BJ (cell line): ENCODE measurements at regions not wholly inside any gene's neighbourhood (a gene's known extent, or its start where the extent isn't known, plus 50 kb on each side); places are given as distances from the start of the nearest gene placed in this dataset.
"Not testable (repeated sequence)": the region's sequence is repeated elsewhere in the genome, so short reads cannot be mapped to it uniquely, and the experiment has no call there.

Source experiments
- CTCF ChIA-PET: fragments of 350-600 bp; formaldehyde crosslinking; extraction: SDS; loops from one replicate; lab custom pipeline; 2021; ENCODE audit warnings: antibody characterized with exemption, inconsistent platforms; lab: Yijun Ruan, JAX
- POLR2A ChIA-PET: fragments of 300-600 bp; sonication (Branson Sonifier 250); formaldehyde crosslinking; extraction: SDS; loops from one replicate; lab custom pipeline; 2021; ENCODE audit warnings: antibody characterized with exemption; lab: Charles Lee
- DNase-seq: peaks from one replicate; pipeline ENCODE4 v3.0.0-alpha.2; 2011; ENCODE audit warnings: low read depth
- H3K27me3 ChIP-seq: 2 replicates; pipeline ENCODE4 v1.6.0; 2011; ENCODE audit warnings: low read length; ENCODE audit not compliant: control insufficient read depth, insufficient read depth
- H3K36me3 ChIP-seq: 2 replicates; pipeline ENCODE4 v1.5.1; 2011; ENCODE audit warnings: low read length; ENCODE audit not compliant: control insufficient read depth, insufficient read depth
- H3K4me3 ChIP-seq: 2 replicates; pipeline ENCODE4 v1.5.1; 2011; ENCODE audit warnings: low read depth, mild to moderate bottlenecking, control low read depth, low read length
- CTCF ChIP-seq: IDR thresholded peaks from 2 replicates; pipeline ENCODE4 v1.5.1; 2011; ENCODE audit warnings: low read depth, mild to moderate bottlenecking, control low read depth, inconsistent platforms, low read length, moderate library complexity; ENCODE audit not compliant: insufficient read depth

- CTCF ChIA-PET: interaction anchor here (0.6 to 1.5 kb wide), 7 partner anchors 8 to 143 kb away, joined by 3 to 6 read pairs (median 3); no protein-coding TSS in a partner anchor
These were observed 83.0 kb upstream of the PITRM1 start for GRCh38 chr10:3255616-3256015.

GRCh38 chr10:3255075-3255474 is 82.5 kb upstream of the PITRM1 start:
- Histone ChIP-seq H3K4me3 (no peak overlapping the region), H3K27me3 (peaks cover 4% of the 10 kb centered on the region), H3K36me3 (no peaks in the 10 kb centered on the region)
- POLR2A ChIA-PET: no interaction called here
- TF ChIP-seq CTCF: no peak
- CTCF ChIA-PET: interaction anchor here (0.6 to 1.5 kb wide), 9 partner anchors 9 to 1237 kb away, joined by 3 to 4 read pairs (median 3); no protein-coding TSS in a partner anchor
- DNase-seq: no peak

More at GRCh38 chr10:3255616-3256015, 83.0 kb upstream of the PITRM1 start:
- Histone ChIP-seq H3K4me3 (no peak overlapping the region), H3K27me3 (peaks cover 4% of the 10 kb centered on the region), H3K36me3 (no peaks in the 10 kb centered on the region)
- no peak for TF ChIP-seq CTCF
- no peak for DNase-seq
- POLR2A ChIA-PET: no interaction called here

- H3K36me3 ChIP-seq, POLR2A ChIA-PET, H3K27me3 ChIP-seq, H3K4me3 ChIP-seq, DNase-seq: not testable (repeated sequence)
- CTCF ChIA-PET: interaction anchor here (1.1 kb wide), 2 partner anchors 9 to 61 kb away, joined by 3 read pairs; no protein-coding TSS in a partner anchor
These were observed 81.4 kb upstream of the PITRM1 start for GRCh38 chr10:3253974-3254373.

- Histone ChIP-seq H3K4me3 (no peak overlapping the region), H3K27me3 (peaks cover 1% of the 10 kb centered on the region), H3K36me3 (no peaks in the 10 kb centered on the region)
- DNase-seq: no peak
- ChIA-PET POLR2A (no interaction called here), CTCF (interaction anchor here (0.6 to 1.8 kb wide), 2 partner anchors 58 to 264 kb away, joined by 3 to 6 read pairs; no protein-coding TSS in a partner anchor)
- no peak for TF ChIP-seq CTCF
These were observed 78.6 kb upstream of the PITRM1 start for GRCh38 chr10:3251172-3251571.

- POLR2A ChIA-PET: no interaction called here
- TF ChIP-seq CTCF: no peak
- no peak overlapping the region for H3K4me3 ChIP-seq
These were observed 76.8 kb upstream of the PITRM1 start for GRCh38 chr10:3249307-3249889.

More at GRCh38 chr10:3249307-3249889, 76.8 kb upstream of the PITRM1 start:
- H3K27me3 ChIP-seq: peaks cover 1% of the 10 kb centered on the region
- no peak for DNase-seq
- CTCF ChIA-PET: interaction anchor here (0.6 to 1.1 kb wide), 2 partner anchors 9 to 655 kb away, joined by 3 read pairs; no protein-coding TSS in a partner anchor
- no peaks in the 10 kb centered on the region for H3K36me3 ChIP-seq
